IMR-90 (cell line): ENCODE measurements at regions not wholly inside any gene's neighbourhood (a gene's known extent, or its start where the extent isn't known, plus 50 kb on each side); places are given as distances from the start of the nearest gene placed in this dataset.

Experiments used
- ATAC-seq: fragments of 200-7000 bp; cut with Tn5 transposase; 2 replicates; pipeline ENCODE4 v1.9.1; 2020; ENCODE audit warnings: low read depth, mild to moderate bottlenecking, moderate library complexity
- BruUV-seq: library from RNA; stranded (reverse); fragments of 400-500 nt; replicated peaks from 2 replicates; lab custom pipeline; 2021; lab: Mats Ljungman, UMichigan
- CTCF ChIA-PET: fragments of 300-600 bp; formaldehyde crosslinking; extraction: SDS; loops from one replicate; lab custom pipeline; 2021; ENCODE audit warnings: antibody characterized with exemption; lab: Yijun Ruan, JAX
- POLR2A ChIA-PET: fragments of 300-600 bp; sonication (Branson Sonifier 250); formaldehyde crosslinking; loops from one replicate; lab custom pipeline; 2022; ENCODE audit warnings: antibody characterized with exemption; ENCODE audit not compliant: unreplicated experiment; lab: Charles Lee
- DNase-seq: peaks from one replicate; pipeline ENCODE4 v3.0.0; 2013
- H2AFZ ChIP-seq: replicated peaks from 2 replicates; pipeline ENCODE3; 2013; ENCODE audit warnings: low read length, mild to moderate bottlenecking; ENCODE audit not compliant: poor library complexity
- H2AK5ac ChIP-seq: 2 replicates; pipeline ENCODE4 v1.6.1; 2013; ENCODE audit warnings: low read depth, low read length, inconsistent platforms
- H2AK9ac ChIP-seq: replicated peaks from 2 replicates; pipeline ENCODE3; 2013; ENCODE audit warnings: mild to moderate bottlenecking, low read depth, low read length, moderate library complexity; ENCODE audit not compliant: poor library complexity
- H2BK120ac ChIP-seq: 2 replicates; pipeline ENCODE4 v1.6.1; 2013; ENCODE audit warnings: low read depth, low read length, inconsistent platforms
- H2BK15ac ChIP-seq: 3 replicates; pipeline ENCODE4 v1.6.1; 2013; ENCODE audit warnings: low read depth, low read length, inconsistent platforms
- H2BK20ac ChIP-seq: 2 replicates; pipeline ENCODE4 v1.6.1; 2013; ENCODE audit warnings: low read depth, mild to moderate bottlenecking, inconsistent platforms, low read length, moderate library complexity
- H2BK5ac ChIP-seq: 2 replicates; pipeline ENCODE4 v1.6.1; 2013; ENCODE audit warnings: mild to moderate bottlenecking, low read depth, low read length, inconsistent platforms; ENCODE audit not compliant: poor library complexity, severe bottlenecking
- H3K14ac ChIP-seq: replicated peaks from 2 replicates; pipeline ENCODE4 v1.6.1; 2013; ENCODE audit warnings: low read depth, low read length, inconsistent platforms
- H3K18ac ChIP-seq: 2 replicates; pipeline ENCODE4 v1.6.1; 2013; ENCODE audit warnings: low read depth, low read length, control low read depth
- H3K23ac ChIP-seq: 2 replicates; pipeline ENCODE4 v1.6.1; 2013; ENCODE audit warnings: low read depth, low read length, inconsistent platforms
- H3K27ac ChIP-seq: 2 replicates; pipeline ENCODE4 v1.5.1; 2013; ENCODE audit warnings: mild to moderate bottlenecking, control low read depth, low read length; ENCODE audit not compliant: insufficient read depth
- H3K27me3 ChIP-seq: 2 replicates; pipeline ENCODE4 v1.6.1; 2013; ENCODE audit warnings: low read length; ENCODE audit not compliant: control insufficient read depth, insufficient read depth
- H3K36me3 ChIP-seq: 2 replicates; pipeline ENCODE4 v1.6.1; 2013; ENCODE audit warnings: low read length, mixed read lengths; ENCODE audit not compliant: control insufficient read depth, insufficient read depth
- H3K4ac ChIP-seq: 2 replicates; pipeline ENCODE4 v1.6.1; 2013; ENCODE audit warnings: low read depth, low read length, inconsistent platforms
- H3K4me1 ChIP-seq: 2 replicates; pipeline ENCODE4 v1.6.1; 2013; ENCODE audit warnings: low read length, mixed read lengths; ENCODE audit not compliant: control insufficient read depth, insufficient read depth
- H3K4me2 ChIP-seq: 2 replicates; pipeline ENCODE4 v1.6.1; 2013; ENCODE audit warnings: low read depth, mild to moderate bottlenecking, control low read depth, low read length, moderate library complexity
- H3K4me3 ChIP-seq: 2 replicates; pipeline ENCODE4 v1.5.1; 2013; ENCODE audit warnings: low read depth, mild to moderate bottlenecking, control low read depth, low read length, moderate library complexity; ENCODE audit not compliant: insufficient read depth
- H3K56ac ChIP-seq: 2 replicates; pipeline ENCODE4 v1.6.1; 2013; ENCODE audit warnings: low read length, inconsistent platforms; ENCODE audit not compliant: insufficient read depth; ENCODE audit errors: extremely low read depth
- H3K79me1 ChIP-seq, 2 experiments: 2 replicates each; pipeline ENCODE4 v1.6.1; 2013; ENCODE audit warnings: low read length in 2 of 2, inconsistent platforms in 1 of 2, low read depth in 1 of 2
- H3K9ac ChIP-seq: 2 replicates; pipeline ENCODE4 v1.6.1; 2013; ENCODE audit warnings: low read depth, low read length, control low read depth
- H3K9me1 ChIP-seq: 2 replicates; pipeline ENCODE4 v1.6.1; 2013; ENCODE audit warnings: low read length, inconsistent platforms; ENCODE audit not compliant: insufficient read depth
- H3K9me3 ChIP-seq: 2 replicates; pipeline ENCODE4 v1.6.1; 2013; ENCODE audit warnings: low read length; ENCODE audit not compliant: control insufficient read depth, insufficient read depth
- H4K20me1 ChIP-seq: 2 replicates; pipeline ENCODE4 v1.6.1; 2013; ENCODE audit warnings: low read length, inconsistent platforms; ENCODE audit not compliant: insufficient read depth
- H4K5ac ChIP-seq: 2 replicates; pipeline ENCODE4 v1.6.1; 2013; ENCODE audit warnings: mild to moderate bottlenecking, low read depth, low read length, control low read depth
- H4K8ac ChIP-seq, 2 experiments: 2 replicates each; pipeline ENCODE4 v1.6.1; 2013; ENCODE audit warnings: low read depth in 2 of 2, low read length in 2 of 2, control low read depth in 1 of 2, inconsistent platforms in 1 of 2
- H4K91ac ChIP-seq: 2 replicates; pipeline ENCODE4 v1.6.1; 2013; ENCODE audit warnings: low read depth, low read length, inconsistent platforms; ENCODE audit not compliant: insufficient read depth
- CEBPB ChIP-seq: IDR thresholded peaks from 2 replicates; pipeline ENCODE4 v1.6.1; 2012; ENCODE audit warnings: low read depth, low read length, improper control_type of control experiment
- CHD1 ChIP-seq: IDR thresholded peaks from 2 replicates; pipeline ENCODE4 v1.6.1; 2012; ENCODE audit warnings: low read depth, low read length, improper control_type of control experiment
- ELK1 ChIP-seq: fragments of 150-350 bp; IDR thresholded peaks from 2 replicates; pipeline ENCODE4 v1.6.1; 2016; ENCODE audit warnings: low read depth, mild to moderate bottlenecking, low read length, moderate library complexity, borderline replicate concordance
- FOS ChIP-seq: fragments of 150-350 bp; IDR thresholded peaks from 2 replicates; pipeline ENCODE4 v1.6.1; 2016; ENCODE audit warnings: low read depth, low read length
- MAFK ChIP-seq: IDR thresholded peaks from 2 replicates; pipeline ENCODE4 v1.6.1; 2012; ENCODE audit warnings: low read depth, low read length, improper control_type of control experiment
- MAZ ChIP-seq: IDR thresholded peaks from 2 replicates; pipeline ENCODE4 v1.6.1; 2012; ENCODE audit warnings: low read depth, mild to moderate bottlenecking, low read length, improper control_type of control experiment, moderate library complexity, borderline replicate concordance
- MXI1 ChIP-seq: IDR thresholded peaks from 2 replicates; pipeline ENCODE4 v1.6.1; 2012; ENCODE audit warnings: low read depth, mild to moderate bottlenecking, low read length, moderate library complexity, borderline replicate concordance
- NFE2L2 ChIP-seq: fragments of 150-350 bp; IDR thresholded peaks from 2 replicates; pipeline ENCODE4 v1.6.1; 2016; ENCODE audit warnings: low read depth, mild to moderate bottlenecking, low read length
- POLR2A ChIP-seq: IDR thresholded peaks from 2 replicates; pipeline ENCODE4 v1.6.1; 2012; ENCODE audit warnings: mild to moderate bottlenecking, low read depth, low read length
- RAD21 ChIP-seq: IDR thresholded peaks from 2 replicates; pipeline ENCODE4 v1.6.1; 2012; ENCODE audit warnings: low read length, improper control_type of control experiment
- RCOR1 ChIP-seq: IDR thresholded peaks from 2 replicates; pipeline ENCODE4 v1.6.1; 2012; ENCODE audit warnings: mild to moderate bottlenecking, low read length, improper control_type of control experiment; ENCODE audit not compliant: insufficient replicate concordance
- RFX5 ChIP-seq: IDR thresholded peaks from 2 replicates; pipeline ENCODE4 v1.8.0; 2012; ENCODE audit warnings: low read depth, mild to moderate bottlenecking, low read length, moderate library complexity
- USF2 ChIP-seq: fragments of 150-350 bp; IDR thresholded peaks from 2 replicates; pipeline ENCODE4 v1.6.1; 2017; ENCODE audit warnings: mild to moderate bottlenecking, antibody characterized with exemption, low read length, low read depth
- WGBS, 2 experiments: methylation state at CpG; one replicate each; pipeline versions ENCODE4 v1.1.5 to v1.1.7; 2013; ENCODE audit warnings: missing lambda C conversion rate in 2 of 2; ENCODE audit not compliant: insufficient read length in 1 of 2; ENCODE audit errors: extremely low coverage in 2 of 2; 5-methylcytosine and 5-hydroxymethylcytosine counted together
- dilution Hi-C: fragments of 300-500 bp; cut with HindIII; formaldehyde crosslinking; loops from one replicate; pipeline ENCODE4 v1.14.3; 2018; ENCODE audit warnings: low sequenced_read_pairs; ENCODE audit not compliant: unreplicated experiment
- in situ Hi-C: fragments of 300-500 bp; cut with MboI; formaldehyde crosslinking; loops from 3 replicates; pipeline ENCODE4 v1.14.3; 2019; ENCODE audit warnings: low sequenced_read_pairs, inconsistent platforms, mixed read lengths
- intact Hi-C: fragments of 100-400 bp; cut with micrococcal nuclease; formaldehyde crosslinking; loops from 2 replicates; pipeline ENCODE4 v1.10.0; 2022

- POLR2A ChIA-PET: no interaction called here
- no peaks in the 10 kb centered on the region for H3K27me3 ChIP-seq
- no peak overlapping the region for H3K18ac ChIP-seq
- no CpG with 5 or more reads among the region's 2 CpGs for WGBS, 2 experiments
- intact Hi-C loops: no loop called here
- H4K5ac ChIP-seq: no peak overlapping the region
- no peak overlapping the region for H3K4me3 ChIP-seq
- in situ Hi-C loops: no loop called here
- no peak overlapping the region for H2BK15ac ChIP-seq
- no peak overlapping the region for H2BK20ac ChIP-seq
- H3K9me3 ChIP-seq: peaks cover 2% of the 10 kb centered on the region; the same call in 1 of the 2 replicates
- no peak overlapping the region for H3K4me2 ChIP-seq
- DNase-seq (no peak), ATAC-seq (no peak)
- no peak overlapping the region for H3K4ac ChIP-seq
- TF ChIP-seq RAD21 (no peak), CEBPB (no peak), MAZ (no peak), USF2 (no peak), RFX5 (no peak), RCOR1 (no peak), CHD1 (no peak), MAFK (no peak), ELK1 (no peak), MXI1 (no peak), POLR2A (no peak), FOS (no peak), NFE2L2 (no peak)
- H3K14ac ChIP-seq: no peak overlapping the region
- no peak overlapping the region for H3K27ac ChIP-seq
- no peak overlapping the region for H2AFZ ChIP-seq
- H3K23ac ChIP-seq: no peak overlapping the region
- no peak overlapping the region for H4K8ac ChIP-seq
- H3K9ac ChIP-seq: no peak overlapping the region
- H2AK9ac ChIP-seq: no peak overlapping the region
- H3K36me3 ChIP-seq: no peaks in the 10 kb centered on the region
- BruUV-seq: no TSS peak
- no peaks in the 10 kb centered on the region for H3K9me1 ChIP-seq
- H2BK5ac ChIP-seq: no peak overlapping the region
- H2AK5ac ChIP-seq: no peak overlapping the region
- H3K79me1 ChIP-seq: no peaks in the 10 kb centered on the region
- no peaks in the 10 kb centered on the region for H4K20me1 ChIP-seq
- CTCF ChIA-PET: no interaction called here
- no peaks in the 10 kb centered on the region for H3K4me1 ChIP-seq
- H4K91ac ChIP-seq: no peak overlapping the region
- H2BK120ac ChIP-seq: no peak overlapping the region
- no peak overlapping the region for H3K56ac ChIP-seq
- dilution Hi-C loops: no loop called here
Measured at GRCh38 chr3:80696280-80696679, 928.5 kb upstream of the ROBO1 start.
